Activated CD4-positive, alpha-beta T cell treated with anti-CD3 and anti-CD28 coated beads, Interleukin-2, amount 10 ng/mL, durations not matched to agents 7 days and 5 days (primary cell): ENCODE measurements at regions not wholly inside any gene's neighbourhood (a gene's known extent, or its start where the extent isn't known, plus 50 kb on each side); places are given as distances from the start of the nearest gene placed in this dataset.
A peak's percentile ranks its signal among the peaks of the same experiment; 100 is the strongest.
"Not testable (repeated sequence)": the region's sequence is repeated elsewhere in the genome, so short reads cannot be mapped to it uniquely, and the experiment has no call there.

Experiments used
- CTCF ChIA-PET: fragments of 350-600 bp; sonication (Branson Sonifier 250); formaldehyde crosslinking; loops from one replicate; lab custom pipeline; 2021; ENCODE audit warnings: antibody characterized with exemption; lab: Charles Lee
- POLR2A ChIA-PET: fragments of 350-600 bp; sonication (Branson Sonifier 250); formaldehyde crosslinking; loops from one replicate; lab custom pipeline; 2021; ENCODE audit warnings: antibody characterized with exemption; lab: Charles Lee
- DNase-seq: peaks from one replicate; pipeline ENCODE4 v3.0.0-alpha.2; 2020
- H3K27ac Mint-ChIP-seq: one replicate; pipeline ENCODE4 v1.8.0; 2021; ENCODE audit warnings: mild to moderate bottlenecking, moderate library complexity, mixed read lengths
- H3K27me3 Mint-ChIP-seq: one replicate; pipeline ENCODE4 v1.8.0; 2021; ENCODE audit warnings: mixed read lengths
- H3K36me3 Mint-ChIP-seq: one replicate; pipeline ENCODE4 v1.8.0; 2021; ENCODE audit warnings: low read depth, mixed read lengths
- H3K4me1 Mint-ChIP-seq: one replicate; pipeline ENCODE4 v1.8.0; 2021; ENCODE audit warnings: mixed read lengths
- H3K4me3 Mint-ChIP-seq: one replicate; pipeline ENCODE4 v1.8.0; 2021; ENCODE audit warnings: mild to moderate bottlenecking, moderate library complexity, mixed read lengths
- H3K9me3 Mint-ChIP-seq: one replicate; pipeline ENCODE4 v1.8.0; 2021; ENCODE audit warnings: mixed read lengths

GRCh38 chrX:140633105-140633504 is 76.5 kb upstream of the LINC00632 start:
- CTCF ChIA-PET, H3K4me3 Mint-ChIP-seq, H3K36me3 Mint-ChIP-seq, DNase-seq, POLR2A ChIA-PET, H3K4me1 Mint-ChIP-seq, H3K27ac Mint-ChIP-seq, H3K27me3 Mint-ChIP-seq, H3K9me3 Mint-ChIP-seq: not testable (repeated sequence)

DNA sequence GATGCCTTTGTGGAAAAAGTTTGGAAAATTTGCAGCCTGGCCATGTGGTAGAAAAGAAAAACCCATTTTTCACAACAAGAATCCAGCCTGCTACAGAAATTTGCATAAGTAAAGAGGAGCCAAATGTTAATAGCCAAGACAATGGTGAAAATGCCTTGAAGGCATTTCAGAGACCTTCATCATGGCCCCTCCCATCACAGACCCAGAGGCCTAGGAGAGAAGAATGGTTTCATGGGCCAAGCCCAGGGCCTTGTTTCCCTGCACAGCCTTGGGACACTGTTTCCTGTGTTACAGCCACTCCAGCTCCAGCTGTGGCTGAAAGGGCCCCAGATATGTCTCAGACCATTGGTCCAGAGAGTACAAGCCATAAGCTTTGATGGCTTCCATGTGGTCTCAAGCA is 101.4 kb upstream of the LINC00632 start:
- Mint-ChIP-seq H3K27ac (no peak overlapping the region), H3K9me3 (no peaks in the 10 kb centered on the region)

DNA sequence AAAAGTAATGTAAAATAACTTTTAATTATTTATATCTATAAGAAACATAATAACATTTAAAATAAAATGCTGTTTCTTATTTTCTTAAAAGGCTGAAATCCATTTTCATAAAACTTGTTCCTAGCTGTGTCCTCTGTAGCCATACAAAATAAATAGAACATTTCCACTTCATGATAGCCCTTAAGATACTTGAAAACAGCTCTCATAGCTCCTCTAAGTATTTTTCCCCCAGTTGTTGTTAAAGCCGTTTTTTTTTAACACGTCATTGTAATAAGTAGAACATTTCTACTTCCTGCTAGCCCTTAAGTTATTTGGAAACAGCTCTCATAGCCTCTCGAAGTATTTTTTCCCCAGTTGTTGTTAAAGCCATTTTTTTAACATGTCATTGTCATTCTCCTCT is 97.3 kb upstream of the SOX3 start:
- Mint-ChIP-seq H3K4me1 (no peaks in the 10 kb centered on the region), H3K27ac (no peak overlapping the region), H3K9me3 (no peaks in the 10 kb centered on the region), H3K4me3 (no peak overlapping the region), H3K27me3 (no peaks in the 10 kb centered on the region), H3K36me3 (no peaks in the 10 kb centered on the region)
- CTCF ChIA-PET = no interaction called here
- no peak for DNase-seq
- POLR2A ChIA-PET = no interaction called here

More for the DNA sequence above, 101.4 kb upstream of the LINC00632 start:
- DNase-seq = no peak
- ChIA-PET CTCF (no interaction called here), POLR2A (no interaction called here)
- Mint-ChIP-seq H3K4me3 (no peak overlapping the region), H3K36me3 (no peaks in the 10 kb centered on the region), H3K27me3 (no peaks in the 10 kb centered on the region), H3K4me1 (no peaks in the 10 kb centered on the region)

GRCh38 chrX:140599851-140600250 is 95.0 kb upstream of the SOX3 start:
- no peak overlapping the region for H3K4me3 Mint-ChIP-seq
- ChIA-PET CTCF (no interaction called here), POLR2A (no interaction called here)
- no peaks in the 10 kb centered on the region for H3K4me1 Mint-ChIP-seq
- no peaks in the 10 kb centered on the region for H3K27me3 Mint-ChIP-seq
- DNase-seq = no peak
- no peaks in the 10 kb centered on the region for H3K36me3 Mint-ChIP-seq
- H3K9me3 Mint-ChIP-seq = no peaks in the 10 kb centered on the region
- no peak overlapping the region for H3K27ac Mint-ChIP-seq

GRCh38 chrX:140589657-140590056 is 84.8 kb upstream of the SOX3 start:
- CTCF ChIA-PET = no interaction called here
- H3K9me3 Mint-ChIP-seq = no peaks in the 10 kb centered on the region
- no peaks in the 10 kb centered on the region for H3K4me1 Mint-ChIP-seq

GRCh38 chrX:140586951-140587350 is 82.1 kb upstream of the SOX3 start:
- Mint-ChIP-seq H3K4me3 (no peak overlapping the region), H3K9me3 (no peaks in the 10 kb centered on the region), H3K27me3 (no peaks in the 10 kb centered on the region), H3K4me1 (no peaks in the 10 kb centered on the region), H3K36me3 (no peaks in the 10 kb centered on the region), H3K27ac (no peak overlapping the region)
- no peak for DNase-seq
- ChIA-PET CTCF (no interaction called here), POLR2A (no interaction called here)

More at GRCh38 chrX:140589657-140590056, 84.8 kb upstream of the SOX3 start:
- H3K27me3 Mint-ChIP-seq = no peaks in the 10 kb centered on the region
- no peaks in the 10 kb centered on the region for H3K36me3 Mint-ChIP-seq
- POLR2A ChIA-PET = no interaction called here
- H3K27ac Mint-ChIP-seq = no peak overlapping the region
- no peak overlapping the region for H3K4me3 Mint-ChIP-seq
- DNase-seq = no peak

- Mint-ChIP-seq H3K27ac (no peak overlapping the region), H3K36me3 (no peaks in the 10 kb centered on the region), H3K27me3 (no peaks in the 10 kb centered on the region), H3K4me3 (no peak overlapping the region), H3K4me1 (no peaks in the 10 kb centered on the region), H3K9me3 (no peaks in the 10 kb centered on the region)
- POLR2A ChIA-PET = no interaction called here
- DNase-seq = no peak
- CTCF ChIA-PET = no interaction called here
Observed at GRCh38 chrX:140580478-140580877, 75.6 kb upstream of the SOX3 start.

DNA sequence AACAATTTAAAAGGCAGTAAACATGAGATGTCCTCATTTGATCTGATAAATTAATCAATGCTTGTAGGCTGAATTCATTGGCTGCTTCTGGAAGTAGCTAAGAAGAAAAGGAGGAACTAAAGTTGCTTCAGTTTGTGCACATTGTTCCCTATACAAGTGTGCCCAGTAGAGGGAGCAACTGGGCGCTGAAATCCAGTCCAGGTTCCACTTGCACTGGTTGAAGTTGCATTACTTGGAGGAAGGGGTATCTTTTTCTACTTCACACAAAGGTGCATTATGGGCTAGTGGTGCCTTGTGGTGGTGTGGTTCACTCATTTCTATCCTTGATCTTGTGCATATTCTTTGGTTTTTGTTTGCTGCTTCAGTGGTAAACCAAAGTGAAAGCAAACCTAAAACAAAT is 67.9 kb upstream of the SOX3 start:
- H3K36me3 Mint-ChIP-seq = no peaks in the 10 kb centered on the region
- no peak overlapping the region for H3K4me3 Mint-ChIP-seq
- H3K9me3 Mint-ChIP-seq = no peaks in the 10 kb centered on the region
- ChIA-PET CTCF (no interaction called here), POLR2A (no interaction called here)
- DNase-seq = peak; percentile 15
- no peak overlapping the region for H3K27ac Mint-ChIP-seq
- H3K4me1 Mint-ChIP-seq = no peaks in the 10 kb centered on the region
- H3K27me3 Mint-ChIP-seq = no peaks in the 10 kb centered on the region

DNA sequence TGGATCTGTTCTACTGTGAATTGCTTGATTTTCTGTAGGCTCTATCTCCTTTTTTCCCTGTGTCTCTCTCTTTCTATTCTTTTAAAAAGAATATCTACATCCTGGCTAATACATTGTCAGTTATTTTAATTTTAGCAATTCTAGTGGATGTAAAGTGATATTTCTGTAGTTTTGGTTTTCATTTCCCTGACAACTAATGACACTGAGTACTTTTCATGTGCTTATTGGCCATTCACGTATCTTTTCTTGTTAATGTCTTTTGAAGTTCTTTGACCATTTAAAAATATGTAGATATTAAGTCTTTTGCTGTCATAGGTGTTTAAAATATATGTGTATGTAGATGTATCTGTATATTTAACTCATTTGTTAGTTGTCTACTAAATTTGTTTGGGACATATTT is 59.0 kb upstream of the SOX3 start:
- no peak overlapping the region for H3K4me3 Mint-ChIP-seq
- no peak for DNase-seq
- H3K27me3 Mint-ChIP-seq = no peaks in the 10 kb centered on the region
- H3K9me3 Mint-ChIP-seq = no peaks in the 10 kb centered on the region
- ChIA-PET POLR2A (no interaction called here), CTCF (no interaction called here)
- no peaks in the 10 kb centered on the region for H3K4me1 Mint-ChIP-seq
- H3K27ac Mint-ChIP-seq = no peak overlapping the region
- no peaks in the 10 kb centered on the region for H3K36me3 Mint-ChIP-seq
